A673 (cell line): ENCODE measurements at regions not wholly inside any gene's neighbourhood (a gene's known extent, or its start where the extent isn't known, plus 50 kb on each side); places are given as distances from the start of the nearest gene placed in this dataset.

ENCODE experiments used
- EZH2 ChIP-seq: fragments of 200-600 bp; sonication (generic); IDR thresholded peaks from 2 replicates; pipeline ENCODE4 v1.6.1; 2017; ENCODE audit warnings: borderline replicate concordance, low read depth, mild to moderate bottlenecking, mixed read lengths, antibody characterized with exemption, low read length; ENCODE audit not compliant: poor library complexity, severe bottlenecking
- TF ChIP-seq, protein P1 (sequence below): fragments of 300-800, 200-600 bp; sonication (generic); conservative IDR thresholded peaks from 2 replicates; pipeline ENCODE4 v1.5.1; 2017; ENCODE audit warnings: low read depth, mild to moderate bottlenecking, antibody characterized with exemption, low read length, moderate library complexity, mixed read lengths

DNA sequence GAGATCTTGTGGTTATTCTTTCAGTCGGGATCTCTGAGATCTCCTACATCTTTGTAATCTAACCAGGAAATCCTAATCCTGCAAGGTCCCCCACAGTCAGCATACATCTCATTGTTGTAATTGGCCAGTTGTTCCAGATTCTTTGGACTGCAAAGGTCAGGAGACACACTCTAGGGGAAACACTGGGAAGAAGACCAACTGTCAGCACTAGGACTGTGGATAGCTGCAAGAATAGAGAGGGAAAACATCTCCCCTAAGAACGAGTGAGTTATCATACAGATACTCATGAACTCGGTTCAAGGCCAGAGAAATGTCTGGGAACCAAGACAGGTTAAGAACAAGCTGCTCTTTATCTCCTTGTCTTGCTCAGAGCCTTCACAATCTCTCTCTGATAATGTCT lies 217.9 kb upstream of the TMPO start:
- TF ChIP-seq EZH2 = no peak
- TF ChIP-seq, protein P1, sequence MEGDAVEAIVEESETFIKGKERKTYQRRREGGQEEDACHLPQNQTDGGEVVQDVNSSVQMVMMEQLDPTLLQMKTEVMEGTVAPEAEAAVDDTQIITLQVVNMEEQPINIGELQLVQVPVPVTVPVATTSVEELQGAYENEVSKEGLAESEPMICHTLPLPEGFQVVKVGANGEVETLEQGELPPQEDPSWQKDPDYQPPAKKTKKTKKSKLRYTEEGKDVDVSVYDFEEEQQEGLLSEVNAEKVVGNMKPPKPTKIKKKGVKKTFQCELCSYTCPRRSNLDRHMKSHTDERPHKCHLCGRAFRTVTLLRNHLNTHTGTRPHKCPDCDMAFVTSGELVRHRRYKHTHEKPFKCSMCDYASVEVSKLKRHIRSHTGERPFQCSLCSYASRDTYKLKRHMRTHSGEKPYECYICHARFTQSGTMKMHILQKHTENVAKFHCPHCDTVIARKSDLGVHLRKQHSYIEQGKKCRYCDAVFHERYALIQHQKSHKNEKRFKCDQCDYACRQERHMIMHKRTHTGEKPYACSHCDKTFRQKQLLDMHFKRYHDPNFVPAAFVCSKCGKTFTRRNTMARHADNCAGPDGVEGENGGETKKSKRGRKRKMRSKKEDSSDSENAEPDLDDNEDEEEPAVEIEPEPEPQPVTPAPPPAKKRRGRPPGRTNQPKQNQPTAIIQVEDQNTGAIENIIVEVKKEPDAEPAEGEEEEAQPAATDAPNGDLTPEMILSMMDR = no peak
